HG03097 (cell line): ENCODE measurements at regions not wholly inside any gene's neighbourhood (a gene's known extent, or its start where the extent isn't known, plus 50 kb on each side); places are given as distances from the start of the nearest gene placed in this dataset.
"Not testable (repeated sequence)": the region's sequence is repeated elsewhere in the genome, so short reads cannot be mapped to it uniquely, and the experiment has no call there.

Source experiments
- ATAC-seq: cut with Tn5 transposase; IDR thresholded peaks from one replicate; pipeline ENCODE4 v1.9.1; 2021; ENCODE audit not compliant: unreplicated experiment, low FRiP score

DNA sequence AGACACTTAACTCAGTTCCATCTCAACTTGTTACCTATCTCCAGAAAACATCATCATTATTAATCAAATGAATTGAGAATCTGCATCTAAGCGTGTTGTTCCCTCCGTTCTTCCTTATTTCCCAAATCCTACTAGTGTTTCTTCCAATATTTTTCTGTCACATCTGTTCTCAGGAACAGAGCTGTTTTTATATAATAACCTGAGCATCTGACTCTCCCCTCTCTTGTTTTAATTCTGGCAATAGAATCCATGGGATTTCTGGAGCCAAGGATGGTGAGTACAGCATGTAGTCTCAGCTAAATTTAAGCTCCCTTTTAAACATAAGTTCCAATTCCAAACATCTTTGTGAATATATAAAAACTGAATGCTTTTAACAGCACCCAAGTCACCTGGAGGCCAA, 558.3 kb downstream of the DTWD2 start:
- no peak for ATAC-seq

GRCh38 chr5:118407958-118408357, 580.4 kb downstream of the DTWD2 start:
- no peak for ATAC-seq

DNA sequence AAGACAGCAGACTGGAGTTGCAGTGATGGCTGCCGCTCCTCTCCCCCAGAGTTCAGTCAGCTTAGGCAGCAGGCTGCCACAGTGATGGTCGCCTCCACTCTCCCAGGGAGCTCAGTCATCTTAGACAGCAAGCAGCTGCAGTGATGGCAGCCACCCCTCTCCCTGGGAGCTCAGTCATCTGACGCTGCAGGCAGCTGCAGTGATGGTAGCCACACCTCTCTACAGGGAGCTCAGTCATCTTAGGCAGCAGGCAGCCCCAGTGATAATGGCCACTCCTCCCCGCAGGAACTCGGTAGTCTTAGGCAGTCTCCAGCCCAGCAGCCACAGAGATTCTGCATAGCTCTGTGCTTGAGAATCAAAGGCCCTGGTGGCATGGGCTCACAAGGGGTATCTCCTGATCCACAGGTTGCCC, 582.7 kb downstream of the DTWD2 start:
- ATAC-seq: no peak

- ATAC-seq: no peak
These were observed 591.1 kb downstream of the DTWD2 start for GRCh38 chr5:118397236-118397635.

- ATAC-seq: no peak
These were observed 595.9 kb downstream of the DTWD2 start for GRCh38 chr5:118392491-118392890.

- ATAC-seq: not testable (repeated sequence)
These were observed 605.4 kb downstream of the DTWD2 start for GRCh38 chr5:118382931-118383330.

GRCh38 chr5:118379470-118379869, 608.9 kb downstream of the DTWD2 start:
- no peak for ATAC-seq

- no peak for ATAC-seq
These were observed 609.4 kb downstream of the DTWD2 start for GRCh38 chr5:118378959-118379358.

DNA sequence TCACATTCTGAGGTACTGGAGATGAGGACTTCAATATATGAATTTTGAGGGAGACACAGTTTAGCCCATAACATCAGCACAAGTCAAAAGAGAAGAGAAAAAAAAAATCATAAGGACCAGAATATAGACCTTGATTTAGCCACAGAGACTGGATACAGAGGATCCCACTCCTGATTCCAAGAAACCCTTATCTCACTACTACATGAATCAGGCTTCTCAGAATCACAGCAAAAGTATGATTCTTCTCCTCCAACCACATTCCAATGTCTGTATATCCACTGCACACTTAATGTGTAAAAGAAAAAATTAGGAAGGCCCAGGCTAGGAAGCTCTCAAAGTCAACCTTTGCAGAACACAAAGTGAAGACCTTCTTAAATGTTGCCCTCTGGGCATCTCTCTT, 610.9 kb downstream of the DTWD2 start:
- no peak for ATAC-seq

DNA sequence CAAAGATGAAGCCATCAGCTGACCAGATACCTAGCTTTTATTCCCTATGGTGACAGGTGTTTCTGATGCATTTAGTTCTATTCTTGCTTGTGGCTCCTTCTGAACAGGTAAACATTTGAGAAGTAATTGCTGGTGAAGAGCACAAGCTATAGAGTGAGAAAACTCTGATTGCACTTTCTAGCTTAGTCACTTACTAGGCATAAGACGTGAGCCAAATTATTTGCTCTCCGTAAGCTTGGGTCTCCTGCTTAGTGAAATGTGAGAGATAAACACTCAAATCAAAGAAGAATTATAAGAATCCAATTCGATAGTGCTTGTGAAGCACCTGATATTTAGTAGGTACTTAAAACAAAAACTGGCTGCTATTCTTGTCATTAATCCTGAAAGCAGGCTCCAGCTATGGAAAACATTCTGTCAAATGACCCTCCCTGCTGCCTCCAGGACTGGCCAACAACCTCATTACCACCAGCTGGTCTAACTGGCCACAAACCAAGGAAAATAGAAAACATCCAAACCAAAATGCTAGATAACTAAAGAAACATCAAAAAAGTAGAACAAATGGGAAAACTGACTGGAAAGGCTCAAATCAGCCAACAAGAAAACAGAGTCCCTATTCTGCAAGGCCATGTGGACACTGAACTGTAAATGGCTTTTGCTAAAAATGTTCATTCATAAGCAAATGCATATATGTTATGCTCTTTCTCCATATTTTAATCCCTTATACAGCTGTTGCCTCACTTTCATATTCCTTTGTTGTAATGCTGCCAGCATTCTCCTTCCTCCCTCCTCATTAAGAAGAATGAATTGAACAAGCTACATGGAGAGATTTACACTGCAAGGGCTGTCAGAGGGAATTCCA, 616.1 kb downstream of the DTWD2 start:
- no peak for ATAC-seq

DNA sequence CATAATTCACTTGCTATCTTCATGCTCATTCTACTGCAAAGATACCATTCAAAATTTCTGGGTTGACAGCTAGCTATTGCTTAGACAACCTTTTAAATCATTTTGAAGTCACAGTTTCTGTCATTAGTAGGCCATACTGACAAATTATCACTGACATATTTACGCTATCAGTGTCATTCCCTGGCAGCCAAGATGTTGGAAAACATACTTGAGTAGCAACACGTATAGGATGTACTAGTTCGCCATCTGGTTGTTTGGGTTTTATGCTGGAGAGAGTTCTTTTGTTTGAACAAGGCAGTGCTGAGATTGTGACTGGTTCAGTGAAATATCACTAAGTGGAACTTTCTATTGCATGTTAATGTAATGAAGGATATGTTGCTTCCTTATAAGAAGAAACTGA, 621.9 kb downstream of the DTWD2 start:
- no peak for ATAC-seq

GRCh38 chr5:118365718-118366117, 622.6 kb downstream of the DTWD2 start:
- ATAC-seq: no peak

- ATAC-seq: no peak
These were observed 633.5 kb downstream of the DTWD2 start for GRCh38 chr5:118354797-118355196.

- ATAC-seq: no peak
These were observed 634.4 kb downstream of the DTWD2 start for GRCh38 chr5:118353970-118354369.

DNA sequence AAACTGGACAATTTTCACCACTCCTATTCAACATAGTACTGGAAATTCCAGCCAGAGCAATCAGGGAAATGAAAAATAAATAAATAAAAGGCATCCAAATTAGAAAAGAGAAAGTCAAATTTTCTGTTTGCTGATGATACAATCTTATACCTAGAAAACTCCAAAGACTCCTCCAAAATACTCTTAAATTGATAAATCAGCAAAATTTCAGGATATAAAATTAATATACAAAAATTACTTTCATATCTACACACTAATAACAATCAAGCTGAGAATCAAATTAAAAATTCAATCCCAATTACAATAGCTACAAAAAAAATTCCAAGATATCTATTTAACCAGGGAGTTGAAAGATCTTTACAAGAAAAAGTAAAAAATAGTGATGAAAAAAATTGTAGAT, 651.9 kb downstream of the DTWD2 start:
- ATAC-seq: no peak

DNA sequence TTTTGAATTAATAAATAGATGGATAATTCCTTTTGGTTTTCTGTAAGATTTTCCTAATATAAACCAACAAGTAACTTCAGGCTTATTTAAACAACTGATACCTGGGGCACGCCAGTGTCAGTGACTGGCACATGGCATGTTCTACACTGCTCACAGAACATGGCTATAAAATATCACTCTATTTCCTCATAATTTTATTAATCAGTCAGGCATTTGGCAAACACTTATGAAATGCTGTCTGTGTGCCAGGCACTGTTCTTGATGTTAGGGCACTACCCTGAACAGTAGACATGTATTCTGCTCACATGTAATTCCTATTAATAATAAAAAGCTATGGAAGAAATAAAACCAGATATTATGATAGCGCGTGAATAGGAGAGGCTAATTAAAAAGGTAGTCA, 661.0 kb downstream of the DTWD2 start:
- ATAC-seq: no peak

DNA sequence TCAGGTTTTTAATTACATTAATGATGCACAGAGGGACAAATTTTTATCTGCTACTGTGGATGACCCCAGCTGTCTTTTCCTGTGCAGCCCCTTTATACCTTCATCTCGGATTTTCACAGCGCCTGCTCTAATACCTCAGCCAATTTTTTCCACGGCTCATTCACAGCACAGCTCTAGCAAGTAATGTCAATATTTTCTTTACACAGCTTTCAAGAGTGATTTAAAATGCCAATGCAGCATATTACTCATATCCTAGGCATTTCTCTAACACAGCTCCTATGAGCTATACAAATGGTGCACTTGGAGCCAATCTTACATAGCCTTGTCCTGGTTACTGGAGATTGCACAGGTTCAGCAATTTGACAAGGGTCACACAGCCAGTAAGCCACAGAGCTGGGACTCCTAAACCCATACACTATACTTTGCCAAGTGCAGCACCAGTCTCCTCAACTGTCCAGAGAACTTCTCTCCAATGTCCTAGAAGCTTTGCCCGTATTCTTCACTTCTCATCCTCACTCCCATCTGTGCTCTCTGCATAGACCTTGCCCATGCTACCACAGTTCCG, 661.8 kb downstream of the DTWD2 start:
- no peak for ATAC-seq

GRCh38 chr5:118325931-118326330, 662.4 kb downstream of the DTWD2 start:
- no peak for ATAC-seq

DNA sequence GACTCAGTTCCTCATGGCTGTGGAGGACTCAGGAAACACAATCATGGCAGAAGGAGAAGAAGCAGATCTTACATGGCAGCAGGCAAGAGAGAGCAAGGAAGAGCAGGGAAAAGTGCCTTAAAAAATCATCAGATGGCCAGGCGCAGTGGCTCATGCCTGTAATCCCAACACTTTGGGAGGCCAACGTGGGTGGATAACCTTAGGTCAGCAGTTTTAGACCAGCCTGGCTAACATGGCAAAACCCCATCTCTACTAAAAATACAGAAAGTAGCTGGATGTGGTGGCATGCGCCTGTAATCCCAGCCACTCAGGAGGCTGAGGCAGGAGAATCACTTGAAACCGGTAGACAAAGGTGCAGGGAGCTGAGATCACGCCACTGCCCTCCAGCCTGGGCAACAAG, 664.6 kb downstream of the DTWD2 start:
- not testable (repeated sequence) for ATAC-seq

GRCh38 chr5:118321081-118321480, 667.3 kb downstream of the DTWD2 start:
- no peak for ATAC-seq

DNA sequence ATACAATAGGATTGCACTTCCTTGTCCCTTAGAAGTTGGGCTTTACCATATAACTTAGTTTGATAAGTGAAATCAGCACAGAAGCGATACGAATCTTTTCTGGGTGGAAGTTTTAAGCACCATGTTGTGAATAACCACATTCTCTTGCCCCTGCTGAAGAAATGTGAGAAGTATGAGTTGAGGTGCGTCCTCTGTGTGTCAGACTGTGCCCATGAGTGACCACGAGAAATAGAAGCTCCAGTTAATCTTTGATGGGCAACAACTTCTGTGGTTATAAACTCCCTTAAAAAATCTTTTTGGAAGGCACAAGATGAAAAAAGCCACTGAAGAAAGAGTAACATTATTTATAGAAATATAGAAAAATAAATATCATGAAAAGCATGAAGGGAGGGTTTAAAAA, 668.2 kb downstream of the DTWD2 start:
- ATAC-seq: no peak

DNA sequence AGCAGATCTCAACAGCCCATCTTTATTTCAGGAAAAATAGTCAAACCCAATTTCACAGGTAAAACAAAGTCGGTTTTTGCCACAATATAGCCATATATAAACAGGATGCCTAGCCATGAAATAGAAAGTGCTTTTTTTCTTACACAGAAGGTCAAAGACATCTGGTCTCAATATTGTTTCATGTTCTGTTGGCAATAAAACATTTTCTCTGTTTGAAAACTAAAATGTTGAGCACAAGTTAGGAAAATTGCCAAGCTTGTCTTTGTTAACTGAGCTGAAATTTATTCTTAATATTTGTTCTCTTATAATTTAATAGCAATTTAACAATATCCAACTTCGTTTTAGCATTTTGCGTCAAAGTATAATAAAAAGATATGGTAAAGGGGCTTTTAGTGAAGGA, 673.4 kb downstream of the DTWD2 start:
- ATAC-seq: no peak
